GM19193 (cell line): ENCODE measurements at regions not wholly inside any gene's neighbourhood (a gene's known extent, or its start where the extent isn't known, plus 50 kb on each side); places are given as distances from the start of the nearest gene placed in this dataset.

Experiments used
- POLR2A ChIP-seq: IDR thresholded peaks from 4 replicates; pipeline ENCODE4 v1.6.1; 2011; ENCODE audit not compliant: insufficient read depth, insufficient read length; ENCODE audit errors: extremely low read depth

- no peak for TF ChIP-seq POLR2A
These were observed 479.0 kb downstream of the BRD1 start for GRCh38 chr22:49348631-49349030.

GRCh38 chr22:49347376-49347775 lies 480.3 kb downstream of the BRD1 start:
- TF ChIP-seq POLR2A, result no peak

- TF ChIP-seq POLR2A, result no peak
These were observed 481.8 kb downstream of the BRD1 start for GRCh38 chr22:49345896-49346295.

- no peak for TF ChIP-seq POLR2A
These were observed 483.0 kb downstream of the BRD1 start for GRCh38 chr22:49344656-49345055.

DNA sequence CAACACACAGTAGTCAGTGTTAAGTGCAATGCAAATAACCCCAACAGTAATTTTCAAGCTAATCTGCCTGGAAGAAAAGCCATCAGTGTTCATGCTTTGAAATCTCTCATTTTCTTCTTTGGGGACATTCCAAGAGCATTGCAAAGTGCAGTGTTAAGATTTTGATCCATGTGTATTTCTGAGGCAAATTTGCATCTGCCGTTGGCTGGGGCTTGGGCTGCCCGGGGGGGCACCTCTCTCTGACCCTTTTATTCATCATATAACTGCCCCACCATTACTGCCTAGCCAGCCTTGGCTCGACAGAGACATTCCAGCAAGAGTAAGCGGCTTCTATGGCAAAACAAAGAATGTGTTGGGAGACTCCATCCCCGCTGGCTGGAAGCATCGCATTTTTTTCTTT lies 483.5 kb downstream of the BRD1 start:
- TF ChIP-seq POLR2A, result no peak

GRCh38 chr22:49340406-49340805 lies 487.3 kb downstream of the BRD1 start:
- no peak for TF ChIP-seq POLR2A

DNA sequence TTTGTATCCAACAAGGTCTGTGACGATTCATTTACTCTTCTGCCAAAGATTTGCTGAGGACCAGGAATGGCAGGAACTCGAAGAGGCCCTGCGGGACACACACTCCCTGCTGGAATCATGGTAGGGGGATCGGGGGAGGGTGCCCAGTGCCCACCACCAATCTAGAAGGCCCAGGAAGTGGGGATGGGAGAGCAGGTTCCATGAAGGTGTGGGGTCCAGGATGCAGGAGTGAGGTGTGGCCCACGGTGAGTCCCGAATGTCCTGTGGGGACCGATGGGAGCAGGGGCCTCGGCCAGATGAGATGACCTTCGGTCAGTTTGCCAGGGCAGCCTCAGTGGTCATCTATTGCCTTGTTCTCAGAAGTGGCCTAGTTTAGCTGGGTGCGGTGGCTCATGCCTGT lies 492.7 kb downstream of the BRD1 start:
- TF ChIP-seq POLR2A, result no peak

- no peak for TF ChIP-seq POLR2A
These were observed 493.3 kb downstream of the BRD1 start for GRCh38 chr22:49334449-49334789.

- TF ChIP-seq POLR2A, result no peak
These were observed 494.5 kb downstream of the BRD1 start for GRCh38 chr22:49333206-49333605.

DNA sequence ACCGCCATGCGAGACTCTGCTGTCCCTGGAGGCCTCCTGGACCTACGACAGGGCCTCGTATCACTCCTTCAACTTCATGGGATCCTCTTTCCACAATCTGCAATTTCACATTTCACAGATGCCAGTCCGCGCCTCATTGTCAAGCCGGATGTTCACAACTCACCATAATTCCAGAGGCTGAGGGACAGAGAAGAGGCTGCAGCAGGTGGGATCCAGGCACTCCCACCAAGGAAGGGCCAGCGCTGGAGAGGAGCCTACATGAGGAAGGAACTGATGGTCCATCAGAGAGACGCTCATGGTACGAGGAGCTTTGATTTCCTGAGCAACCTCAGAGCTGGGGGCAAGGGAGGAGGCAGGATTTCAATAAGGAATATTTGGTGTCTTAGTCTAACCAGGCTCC lies 495.0 kb downstream of the BRD1 start:
- no peak for TF ChIP-seq POLR2A

- no peak for TF ChIP-seq POLR2A
These were observed 495.8 kb downstream of the BRD1 start for GRCh38 chr22:49331878-49332277.

DNA sequence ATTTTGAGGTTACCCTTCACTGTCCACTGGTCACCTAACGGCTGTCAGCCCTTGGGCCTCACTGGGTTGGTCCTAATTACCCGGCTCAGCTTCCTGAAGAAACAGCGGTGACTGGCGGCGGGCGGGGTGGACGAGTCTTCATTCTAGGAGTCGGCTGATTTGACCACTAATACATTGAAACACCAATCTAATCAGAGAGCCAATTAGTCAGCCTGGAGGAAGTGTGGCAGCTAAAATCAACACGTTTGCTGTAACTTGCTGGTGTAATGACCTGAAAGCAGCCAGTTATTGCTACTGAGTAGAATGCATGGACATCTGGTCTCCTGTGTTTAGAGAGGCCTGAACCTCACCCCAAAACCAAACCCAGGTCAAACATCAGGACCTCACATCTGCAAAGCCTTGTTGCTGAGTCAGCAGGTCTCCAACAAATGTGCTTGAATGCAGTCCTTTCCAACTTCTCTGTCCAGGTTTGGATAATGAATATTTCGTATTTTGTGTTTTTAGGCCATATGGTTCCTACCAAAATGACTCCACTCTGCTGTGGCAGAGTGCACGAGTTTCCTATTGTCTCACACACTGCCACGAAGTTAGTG lies 496.4 kb downstream of the BRD1 start:
- TF ChIP-seq POLR2A, result no peak

DNA sequence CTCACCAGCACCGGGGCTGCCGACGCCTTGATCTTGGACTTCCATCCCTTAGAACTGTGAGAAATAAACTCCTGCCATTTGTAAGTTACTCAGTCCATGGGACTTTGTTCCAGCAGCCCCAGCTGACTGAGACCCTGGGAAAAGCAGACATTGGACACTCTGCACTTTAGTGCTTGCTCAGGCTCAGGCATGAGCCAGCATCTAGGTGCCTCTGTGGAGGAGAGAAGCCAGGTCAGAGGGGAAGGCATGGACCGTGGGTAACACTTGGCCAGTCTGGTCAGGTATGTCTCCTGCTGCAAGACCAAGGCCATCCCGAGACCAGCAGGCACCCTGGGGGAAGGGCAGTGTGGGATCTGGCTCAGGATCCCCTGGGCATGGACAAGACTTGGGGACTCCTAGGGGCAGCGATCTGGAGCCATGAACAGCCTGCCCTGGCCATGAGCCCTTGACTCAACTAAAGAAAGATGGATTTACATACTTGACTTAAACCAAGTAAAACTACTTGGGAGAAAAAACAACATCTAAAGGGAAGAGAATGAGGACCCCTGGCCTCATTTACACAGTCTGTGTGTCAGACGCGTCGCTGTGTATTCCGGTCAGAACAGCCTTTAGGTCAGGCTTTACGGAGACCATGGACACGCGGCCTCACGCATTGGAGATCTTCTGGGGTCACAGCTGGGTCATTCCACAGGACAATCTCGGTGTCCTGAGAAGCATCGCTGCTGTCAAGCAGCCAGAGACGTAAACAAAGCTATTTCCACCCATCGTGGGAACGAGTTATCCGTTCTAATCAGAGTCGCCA lies 497.1 kb downstream of the BRD1 start:
- no peak for TF ChIP-seq POLR2A

- TF ChIP-seq POLR2A, result no peak
These were observed 498.0 kb downstream of the BRD1 start for GRCh38 chr22:49329636-49330035.

DNA sequence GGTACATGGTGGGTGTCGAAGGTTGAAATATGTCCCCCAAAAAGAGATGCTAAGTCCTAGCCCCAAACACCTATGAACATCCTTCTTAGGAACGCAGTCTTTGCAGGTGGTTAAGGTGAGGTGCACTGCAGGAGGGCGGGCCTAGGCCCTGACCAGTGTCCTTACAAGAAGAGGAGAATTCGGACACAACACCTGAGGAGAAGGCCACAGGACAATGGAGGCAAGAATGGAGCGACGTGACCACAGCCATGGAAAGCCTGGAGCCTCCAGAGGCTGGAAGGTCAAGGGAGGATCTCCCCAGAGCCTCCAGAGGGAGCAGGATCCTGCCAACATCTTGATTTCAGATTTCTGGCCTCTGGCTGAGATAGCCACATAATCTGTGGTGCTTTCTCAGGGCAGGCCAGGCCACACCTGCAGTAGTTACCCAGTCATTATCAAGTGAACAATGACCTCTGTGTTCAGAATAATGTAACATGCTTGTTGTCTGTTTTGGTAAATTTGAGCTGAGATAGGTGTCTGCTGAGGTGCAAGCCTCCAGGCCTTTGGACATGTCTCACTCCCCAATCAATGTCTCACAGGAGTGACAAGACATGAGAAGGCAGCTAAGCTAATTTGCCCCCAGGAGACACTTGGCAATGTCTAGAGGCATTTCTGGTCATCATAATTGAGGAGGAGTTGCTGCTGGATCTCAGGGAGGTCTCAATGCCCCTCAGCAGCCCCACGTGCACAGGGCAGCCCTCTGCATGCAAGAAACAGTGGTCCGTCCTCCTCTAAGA lies 498.9 kb downstream of the BRD1 start:
- no peak for TF ChIP-seq POLR2A

DNA sequence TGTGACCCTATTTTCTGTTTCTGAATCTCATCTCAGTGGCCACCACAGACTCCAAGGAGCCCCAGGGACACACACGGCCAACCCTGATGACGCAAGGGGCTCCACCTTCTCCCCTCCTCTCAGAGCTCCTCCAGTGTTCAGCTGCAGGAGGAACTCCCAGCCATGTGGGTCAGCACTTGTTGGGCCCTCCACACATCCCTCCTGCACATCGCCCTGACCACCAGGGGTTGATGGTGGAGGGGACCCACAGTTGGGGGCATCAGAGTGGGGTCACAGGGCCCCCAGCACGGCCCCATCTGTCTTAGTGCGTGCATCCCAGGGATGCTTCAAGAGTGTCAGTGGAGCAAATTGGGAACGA lies 499.6 kb downstream of the BRD1 start:
- TF ChIP-seq POLR2A, result no peak

DNA sequence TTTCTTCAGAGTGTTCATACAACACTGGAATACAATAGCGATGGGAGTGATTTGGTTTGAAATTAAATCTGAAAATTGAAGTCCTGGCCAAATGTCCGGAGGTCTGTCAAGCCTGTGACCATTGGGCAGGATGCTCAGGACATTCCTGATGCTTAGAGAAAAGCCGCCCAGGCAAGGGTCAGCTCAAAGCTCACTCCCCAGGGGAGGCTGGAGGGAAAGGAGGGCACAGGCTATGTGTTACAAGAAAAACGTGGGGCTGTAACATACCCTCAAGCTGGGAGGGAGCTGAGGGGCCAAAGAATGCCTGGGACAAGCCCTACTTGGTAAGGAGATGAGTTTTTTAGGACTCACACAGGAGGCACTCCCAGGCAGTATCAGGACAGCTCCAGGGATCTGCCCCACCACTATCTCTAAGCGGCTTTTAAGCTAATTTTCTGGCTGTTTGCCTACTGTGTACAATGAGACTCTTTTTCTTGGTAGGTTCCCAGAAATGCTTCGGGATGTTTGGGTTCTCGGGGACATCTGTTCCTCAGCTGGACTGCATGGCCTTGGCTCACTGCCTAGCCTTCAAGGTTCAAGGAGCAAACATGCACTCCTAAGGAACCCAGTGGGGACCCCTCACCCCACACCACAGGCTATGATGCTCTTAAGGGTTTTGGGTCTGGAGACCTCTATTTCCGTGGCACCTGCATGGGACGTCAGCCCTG lies 500.1 kb downstream of the BRD1 start:
- TF ChIP-seq POLR2A, result no peak
